ENCODE measurements at regions not wholly inside any gene's neighbourhood (a gene's known extent, or its start where the extent isn't known, plus 50 kb on each side); places are given as distances from the start of the nearest gene placed in this dataset.

- TF ChIP-seq TCF3 (CRISPR knock-in tag; IDR thresholded peaks at IDR 0.05) (peak; percentile 92), TAL1 (IDR thresholded peaks at IDR 0.05) (peak; percentile 81), MBD2 (IDR thresholded peaks at IDR 0.05; ENCODE audit: borderline replicate concordance, low read depth) (peak; percentile 22; the same call in 1 of the 2 replicates), TEAD4 (IDR thresholded peaks at IDR 0.05; ENCODE audit: low read length) (peak; percentile 96), TEAD4 (CRISPR knock-in tag; IDR thresholded peaks at IDR 0.05; ENCODE audit: borderline replicate concordance) (no peak), ZKSCAN3 (CRISPR knock-in tag; IDR thresholded peaks at IDR 0.05) (no peak), CBFA2T3 (IDR thresholded peaks at IDR 0.05) (peak; percentile 93), SREBF2 (CRISPR knock-in tag; IDR thresholded peaks at IDR 0.05) (no peak), BCL6 (CRISPR knock-in tag; IDR thresholded peaks at IDR 0.05) (no peak), LCOR (CRISPR knock-in tag; IDR thresholded peaks at IDR 0.05) (no peak), ATF3 (IDR thresholded peaks at IDR 0.05) (peak; percentile 68), ATF3 (CRISPR knock-in tag; conservative IDR thresholded peaks at IDR 0.05) (no peak), ZFP36 (IDR thresholded peaks at IDR 0.05; ENCODE audit: low read depth, low read length, partially characterized antibody) (no peak), IRF1 (CRISPR knock-in tag; IDR thresholded peaks at IDR 0.05; ENCODE audit: borderline replicate concordance) (no peak), NR4A1 (CRISPR knock-in tag; IDR thresholded peaks at IDR 0.05) (no peak), NR4A1 (tag; IDR thresholded peaks at IDR 0.05) (no peak), NBN (IDR thresholded peaks at IDR 0.05; ENCODE audit: low read depth) (no peak; the same call in 1 of the 2 replicates), RNF2 (IDR thresholded peaks at IDR 0.05) (peak; percentile 69; the same call in 1 of the 2 replicates), SMARCA5 (IDR thresholded peaks at IDR 0.05) (no peak)
- TF ChIP-seq, protein P1, sequence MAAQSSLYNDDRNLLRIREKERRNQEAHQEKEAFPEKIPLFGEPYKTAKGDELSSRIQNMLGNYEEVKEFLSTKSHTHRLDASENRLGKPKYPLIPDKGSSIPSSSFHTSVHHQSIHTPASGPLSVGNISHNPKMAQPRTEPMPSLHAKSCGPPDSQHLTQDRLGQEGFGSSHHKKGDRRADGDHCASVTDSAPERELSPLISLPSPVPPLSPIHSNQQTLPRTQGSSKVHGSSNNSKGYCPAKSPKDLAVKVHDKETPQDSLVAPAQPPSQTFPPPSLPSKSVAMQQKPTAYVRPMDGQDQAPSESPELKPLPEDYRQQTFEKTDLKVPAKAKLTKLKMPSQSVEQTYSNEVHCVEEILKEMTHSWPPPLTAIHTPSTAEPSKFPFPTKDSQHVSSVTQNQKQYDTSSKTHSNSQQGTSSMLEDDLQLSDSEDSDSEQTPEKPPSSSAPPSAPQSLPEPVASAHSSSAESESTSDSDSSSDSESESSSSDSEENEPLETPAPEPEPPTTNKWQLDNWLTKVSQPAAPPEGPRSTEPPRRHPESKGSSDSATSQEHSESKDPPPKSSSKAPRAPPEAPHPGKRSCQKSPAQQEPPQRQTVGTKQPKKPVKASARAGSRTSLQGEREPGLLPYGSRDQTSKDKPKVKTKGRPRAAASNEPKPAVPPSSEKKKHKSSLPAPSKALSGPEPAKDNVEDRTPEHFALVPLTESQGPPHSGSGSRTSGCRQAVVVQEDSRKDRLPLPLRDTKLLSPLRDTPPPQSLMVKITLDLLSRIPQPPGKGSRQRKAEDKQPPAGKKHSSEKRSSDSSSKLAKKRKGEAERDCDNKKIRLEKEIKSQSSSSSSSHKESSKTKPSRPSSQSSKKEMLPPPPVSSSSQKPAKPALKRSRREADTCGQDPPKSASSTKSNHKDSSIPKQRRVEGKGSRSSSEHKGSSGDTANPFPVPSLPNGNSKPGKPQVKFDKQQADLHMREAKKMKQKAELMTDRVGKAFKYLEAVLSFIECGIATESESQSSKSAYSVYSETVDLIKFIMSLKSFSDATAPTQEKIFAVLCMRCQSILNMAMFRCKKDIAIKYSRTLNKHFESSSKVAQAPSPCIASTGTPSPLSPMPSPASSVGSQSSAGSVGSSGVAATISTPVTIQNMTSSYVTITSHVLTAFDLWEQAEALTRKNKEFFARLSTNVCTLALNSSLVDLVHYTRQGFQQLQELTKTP (IDR thresholded peaks at IDR 0.05; ENCODE audit: low read depth in 1 of 2, partially characterized antibody in 2 of 2), result peak in 1 of 2 experiments; percentile 31
- TF ChIP-seq, protein P2, sequence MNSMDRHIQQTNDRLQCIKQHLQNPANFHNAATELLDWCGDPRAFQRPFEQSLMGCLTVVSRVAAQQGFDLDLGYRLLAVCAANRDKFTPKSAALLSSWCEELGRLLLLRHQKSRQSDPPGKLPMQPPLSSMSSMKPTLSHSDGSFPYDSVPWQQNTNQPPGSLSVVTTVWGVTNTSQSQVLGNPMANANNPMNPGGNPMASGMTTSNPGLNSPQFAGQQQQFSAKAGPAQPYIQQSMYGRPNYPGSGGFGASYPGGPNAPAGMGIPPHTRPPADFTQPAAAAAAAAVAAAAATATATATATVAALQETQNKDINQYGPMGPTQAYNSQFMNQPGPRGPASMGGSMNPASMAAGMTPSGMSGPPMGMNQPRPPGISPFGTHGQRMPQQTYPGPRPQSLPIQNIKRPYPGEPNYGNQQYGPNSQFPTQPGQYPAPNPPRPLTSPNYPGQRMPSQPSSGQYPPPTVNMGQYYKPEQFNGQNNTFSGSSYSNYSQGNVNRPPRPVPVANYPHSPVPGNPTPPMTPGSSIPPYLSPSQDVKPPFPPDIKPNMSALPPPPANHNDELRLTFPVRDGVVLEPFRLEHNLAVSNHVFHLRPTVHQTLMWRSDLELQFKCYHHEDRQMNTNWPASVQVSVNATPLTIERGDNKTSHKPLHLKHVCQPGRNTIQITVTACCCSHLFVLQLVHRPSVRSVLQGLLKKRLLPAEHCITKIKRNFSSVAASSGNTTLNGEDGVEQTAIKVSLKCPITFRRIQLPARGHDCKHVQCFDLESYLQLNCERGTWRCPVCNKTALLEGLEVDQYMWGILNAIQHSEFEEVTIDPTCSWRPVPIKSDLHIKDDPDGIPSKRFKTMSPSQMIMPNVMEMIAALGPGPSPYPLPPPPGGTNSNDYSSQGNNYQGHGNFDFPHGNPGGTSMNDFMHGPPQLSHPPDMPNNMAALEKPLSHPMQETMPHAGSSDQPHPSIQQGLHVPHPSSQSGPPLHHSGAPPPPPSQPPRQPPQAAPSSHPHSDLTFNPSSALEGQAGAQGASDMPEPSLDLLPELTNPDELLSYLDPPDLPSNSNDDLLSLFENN (IDR thresholded peaks at IDR 0.05; ENCODE audit: low read depth in 2 of 2, low read length in 2 of 2), result 0 out of 4 replicates have a peak, but pooled peaks of 1 of the 2 experiments have one; percentile 43
Observed at GRCh38 chr4:79198951-79199587, 126.8 kb downstream of the NAA11 start (continued).

Measured in K562 (cell line).